HG03558 (cell line): ENCODE measurements at regions not wholly inside any gene's neighbourhood (a gene's known extent, or its start where the extent isn't known, plus 50 kb on each side); places are given as distances from the start of the nearest gene placed in this dataset.

Source experiments
- ATAC-seq: cut with Tn5 transposase; IDR thresholded peaks from one replicate; pipeline ENCODE4 v1.9.1; 2021; ENCODE audit warnings: moderate number of reproducible peaks; ENCODE audit not compliant: unreplicated experiment; ENCODE audit errors: extremely low read depth

DNA sequence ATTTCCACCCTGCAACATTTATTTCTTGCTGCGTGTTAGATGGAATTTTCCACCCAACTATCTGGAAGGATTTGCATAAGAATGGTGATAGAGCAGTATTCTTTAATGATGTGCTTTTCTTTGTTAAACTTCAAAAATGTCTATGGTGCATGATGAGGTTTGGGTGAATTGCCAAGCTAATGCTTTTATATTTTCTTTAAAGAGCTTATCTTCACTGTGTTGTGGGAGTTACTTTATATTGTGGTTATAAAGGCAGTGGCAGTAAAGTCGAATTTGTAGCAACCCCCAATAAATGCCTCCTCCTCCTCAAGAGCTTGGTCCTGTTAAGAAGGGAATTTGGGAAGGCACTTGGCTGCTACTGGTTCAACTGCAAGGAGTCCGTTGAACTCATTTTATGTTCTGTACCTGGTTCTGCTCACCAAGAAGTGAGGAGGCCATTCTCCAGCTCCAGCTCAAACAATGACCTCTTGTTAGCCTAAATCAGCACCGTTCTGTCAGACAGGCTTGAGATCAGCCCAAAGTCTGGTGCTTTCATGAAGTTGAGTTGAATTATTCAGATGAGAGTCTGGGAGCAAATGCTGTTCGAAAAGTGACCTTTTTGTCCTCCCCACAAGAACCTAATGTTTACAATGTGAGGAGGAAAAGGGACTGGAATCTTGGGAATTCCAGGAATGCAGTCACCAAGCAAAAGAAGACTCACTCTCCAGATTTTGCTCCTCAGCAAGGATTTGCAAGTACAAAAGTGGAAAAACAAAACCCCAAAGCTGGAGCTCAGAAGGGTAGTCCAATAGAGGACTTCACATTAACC, 217.0 kb downstream of the TMEM38B start:
- no peak for ATAC-seq

DNA sequence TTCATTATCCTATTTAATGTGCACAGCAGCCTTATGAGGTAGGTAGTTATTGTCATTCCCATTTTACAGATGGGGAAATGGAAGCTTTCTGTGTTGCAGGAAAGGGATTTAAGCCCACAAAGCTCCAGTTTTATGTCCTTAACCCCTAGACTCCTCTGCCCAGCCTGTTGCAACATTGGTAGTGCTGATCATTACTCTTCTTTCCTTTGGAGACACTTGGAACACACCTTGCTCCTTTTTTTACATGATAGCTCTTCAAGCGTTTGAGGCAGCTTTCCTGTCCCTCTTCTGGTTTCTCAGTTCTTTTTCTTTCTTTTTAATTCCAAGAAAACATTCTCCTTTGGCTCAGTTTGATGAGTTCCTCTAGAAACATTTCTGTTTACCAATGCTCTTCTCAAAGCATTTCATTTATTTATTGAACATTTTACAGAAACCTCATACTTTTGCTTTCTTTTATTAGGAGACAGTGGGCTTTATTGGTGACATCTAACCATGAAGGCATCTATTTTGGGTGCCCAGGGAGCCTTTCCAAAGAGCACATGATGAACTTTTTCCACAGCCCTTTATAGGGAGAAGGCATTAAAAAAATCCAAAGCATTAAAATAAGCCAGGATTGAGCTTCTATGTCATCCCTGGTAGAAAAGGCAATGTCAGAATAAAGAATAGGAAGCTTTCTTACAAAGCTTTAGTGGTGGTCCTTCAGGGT, 218.0 kb downstream of the TMEM38B start:
- no peak for ATAC-seq

DNA sequence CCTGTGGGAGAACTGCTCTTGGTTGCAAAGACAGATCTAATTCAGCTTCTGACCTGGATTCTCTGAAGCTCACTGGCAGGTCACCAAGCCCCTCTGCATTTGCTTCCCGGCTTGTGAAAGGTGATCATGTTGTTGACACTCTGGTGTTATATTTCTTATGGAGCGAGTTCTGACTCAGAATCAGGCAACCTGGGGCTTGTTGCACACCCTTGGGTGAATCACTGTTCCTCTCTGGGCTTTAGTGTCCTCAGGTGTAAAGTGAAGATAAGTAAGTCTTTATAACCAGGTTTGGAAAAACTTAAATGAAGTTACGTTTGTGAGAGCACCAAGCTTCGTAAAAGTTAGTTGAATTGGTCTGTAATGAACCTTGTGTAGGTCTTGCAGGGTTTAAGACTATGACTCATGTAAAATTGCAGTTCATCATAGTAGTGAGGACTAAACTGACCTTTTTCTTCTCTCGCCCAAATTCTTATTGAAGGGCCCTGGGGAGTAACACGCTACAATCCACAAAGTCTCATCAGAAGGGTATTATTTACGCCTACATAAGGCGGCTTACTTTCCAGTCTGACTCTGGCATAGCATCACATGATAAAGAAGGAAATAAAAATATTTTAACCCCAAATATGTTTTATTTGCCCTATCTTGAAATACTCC, 218.6 kb downstream of the TMEM38B start:
- no peak for ATAC-seq

GRCh38 chr9:105921057-105921726, 226.9 kb downstream of the TMEM38B start:
- ATAC-seq: no peak

GRCh38 chr9:105928416-105928815, 234.1 kb downstream of the TMEM38B start:
- no peak for ATAC-seq

DNA sequence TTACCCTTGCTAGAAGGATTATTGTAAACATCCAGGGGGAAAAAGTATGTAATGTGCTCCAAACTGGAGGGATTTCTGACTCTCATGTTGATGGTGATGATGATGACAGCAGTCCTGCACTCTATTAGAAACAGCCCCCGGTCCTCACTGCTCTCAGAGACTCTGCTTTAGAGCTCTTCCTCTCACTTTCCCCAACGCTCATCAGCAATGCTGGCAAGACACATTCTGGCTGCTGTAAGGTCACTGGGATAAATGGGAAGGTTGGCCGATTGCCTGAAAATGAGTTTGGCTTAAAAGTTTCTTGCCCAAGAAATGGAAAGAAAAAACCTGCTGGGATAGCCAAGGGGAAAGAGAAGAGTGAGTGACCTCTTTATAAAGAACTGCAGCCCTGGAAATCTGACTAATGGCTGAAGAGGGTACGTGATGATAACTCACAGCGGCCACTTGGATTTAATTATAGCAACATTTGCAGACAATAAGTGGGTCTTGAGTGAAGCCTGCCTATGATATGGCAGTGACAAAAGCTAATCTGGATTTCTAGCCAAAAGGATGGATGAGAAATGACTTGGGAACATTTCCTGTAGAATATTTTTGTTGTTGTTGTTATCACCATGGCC, 235.8 kb downstream of the TMEM38B start:
- ATAC-seq: no peak

DNA sequence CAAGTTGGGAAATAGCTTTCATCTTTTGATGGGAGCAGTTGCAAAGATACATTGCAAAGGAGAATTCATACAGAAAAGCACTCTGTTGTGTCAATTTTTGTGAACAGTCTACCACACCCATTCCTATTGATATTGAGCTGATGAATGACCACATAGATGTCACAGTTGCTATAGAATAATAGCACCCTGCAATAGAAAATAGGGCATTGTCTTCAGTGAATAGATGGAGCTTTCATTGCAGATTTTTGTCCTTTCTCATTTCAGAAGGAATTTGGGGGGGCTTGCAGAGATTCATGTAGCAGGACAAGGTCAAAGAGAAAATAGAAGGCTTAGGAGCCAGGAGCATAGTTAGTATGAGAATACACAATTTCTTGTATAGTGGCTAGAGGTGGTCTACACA, 237.9 kb downstream of the TMEM38B start:
- ATAC-seq: no peak

GRCh38 chr9:105950448-105950847, 256.1 kb downstream of the TMEM38B start:
- no peak for ATAC-seq

DNA sequence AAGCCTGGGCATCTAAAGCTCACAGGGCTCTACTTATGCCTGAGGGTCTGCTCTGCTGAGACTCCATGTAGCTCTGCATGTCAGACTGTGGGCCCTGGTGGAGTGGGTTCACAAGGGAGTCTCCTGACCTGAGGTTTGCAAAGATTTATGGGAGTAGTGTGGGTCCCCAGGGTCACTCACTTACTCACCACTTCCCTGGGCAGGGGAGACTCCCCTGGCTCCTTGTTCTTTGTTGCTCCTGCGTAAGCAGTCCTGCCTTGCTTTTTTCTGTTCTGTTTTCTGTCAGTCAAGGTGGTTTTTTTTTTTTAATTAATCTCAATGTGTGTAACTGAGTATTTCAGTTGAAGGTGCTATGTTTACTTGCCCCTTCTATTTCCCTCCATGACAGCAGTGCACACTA, 256.6 kb downstream of the TMEM38B start:
- no peak for ATAC-seq

- no peak for ATAC-seq
Measured at GRCh38 chr9:105954517-105954916, 260.2 kb downstream of the TMEM38B start.

DNA sequence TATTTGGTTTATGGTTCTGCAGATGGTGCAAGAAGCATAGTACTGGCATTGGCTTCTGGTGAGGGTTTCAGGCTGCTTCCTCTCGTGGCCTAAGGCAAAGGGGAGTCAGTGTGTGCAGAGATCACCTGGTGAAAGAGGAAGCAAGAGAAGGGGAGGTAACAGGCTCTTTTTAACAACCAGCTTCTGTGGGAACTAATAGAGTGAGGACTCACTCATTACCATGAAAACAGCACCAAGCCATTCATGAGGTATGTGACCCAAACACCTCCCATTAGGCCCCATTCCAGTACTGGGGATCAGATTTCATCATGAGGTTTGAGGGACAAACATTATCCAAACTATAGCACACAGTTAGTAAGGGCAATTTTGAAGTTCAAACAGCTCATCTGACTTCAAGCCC, 263.5 kb downstream of the TMEM38B start:
- no peak for ATAC-seq

GRCh38 chr9:105958587-105958986, 264.2 kb downstream of the TMEM38B start:
- no peak for ATAC-seq

- ATAC-seq: no peak
Measured at GRCh38 chr9:105959531-105959930, 265.2 kb downstream of the TMEM38B start.

GRCh38 chr9:105963343-105964099, 269.2 kb downstream of the TMEM38B start:
- ATAC-seq: no peak

DNA sequence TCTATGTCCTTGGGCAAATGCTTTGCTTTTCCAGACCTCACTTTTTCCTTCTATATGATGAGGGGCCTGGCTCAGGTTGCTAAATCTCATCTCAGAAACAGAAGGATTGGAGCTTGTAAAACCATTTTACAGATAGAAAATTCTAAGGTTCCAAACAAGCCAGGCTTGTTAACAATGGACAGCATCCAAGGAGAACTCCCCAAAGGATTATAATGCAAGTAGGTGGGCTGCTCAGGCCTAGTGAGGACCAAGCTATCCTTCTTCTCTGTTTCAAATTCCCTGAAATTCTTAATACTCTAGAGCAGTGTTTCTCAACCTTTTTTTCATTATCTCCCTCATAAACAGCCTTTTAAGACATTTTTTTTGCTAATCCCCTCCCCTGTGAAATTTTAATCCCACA, 269.8 kb downstream of the TMEM38B start:
- no peak for ATAC-seq

DNA sequence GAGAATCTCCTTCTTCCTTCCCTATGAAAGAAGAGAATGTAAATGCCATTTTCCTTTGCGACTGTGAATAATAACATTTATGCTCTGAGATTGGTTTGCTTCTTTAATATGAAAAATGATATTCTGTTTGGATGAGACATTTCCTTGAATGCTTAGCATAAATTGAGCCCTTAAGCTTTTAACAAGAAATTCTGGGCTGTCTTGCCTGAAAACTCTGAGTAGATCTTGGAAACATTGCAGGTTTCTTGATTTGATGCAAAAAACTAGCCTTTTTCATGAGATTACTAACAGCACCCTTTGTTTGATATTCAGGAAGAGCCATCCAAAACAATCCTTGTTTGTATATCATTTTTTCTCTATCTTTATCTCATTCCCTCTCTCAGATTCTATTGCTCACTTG, 272.5 kb downstream of the TMEM38B start:
- no peak for ATAC-seq

GRCh38 chr9:105967248-105967647, 272.9 kb downstream of the TMEM38B start:
- ATAC-seq: no peak

DNA sequence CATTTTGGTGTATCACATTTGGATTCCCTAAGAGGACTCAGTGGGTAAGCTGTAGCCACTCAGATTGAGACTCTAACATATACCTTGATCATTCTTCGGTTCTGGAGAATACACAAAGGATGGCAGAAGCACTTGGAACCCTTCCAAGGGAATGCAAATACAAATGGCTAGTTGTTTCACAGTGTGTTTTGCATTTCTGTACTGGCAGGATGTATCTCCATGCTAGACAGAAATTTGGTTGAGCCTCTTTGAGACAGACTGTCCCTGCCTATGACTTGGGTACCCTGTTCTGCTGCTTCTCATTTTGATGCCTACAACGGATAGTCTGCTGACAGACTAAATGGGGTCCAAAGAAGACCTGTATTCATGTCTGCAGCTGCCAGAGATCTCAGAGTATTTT, 273.5 kb downstream of the TMEM38B start:
- ATAC-seq: no peak

DNA sequence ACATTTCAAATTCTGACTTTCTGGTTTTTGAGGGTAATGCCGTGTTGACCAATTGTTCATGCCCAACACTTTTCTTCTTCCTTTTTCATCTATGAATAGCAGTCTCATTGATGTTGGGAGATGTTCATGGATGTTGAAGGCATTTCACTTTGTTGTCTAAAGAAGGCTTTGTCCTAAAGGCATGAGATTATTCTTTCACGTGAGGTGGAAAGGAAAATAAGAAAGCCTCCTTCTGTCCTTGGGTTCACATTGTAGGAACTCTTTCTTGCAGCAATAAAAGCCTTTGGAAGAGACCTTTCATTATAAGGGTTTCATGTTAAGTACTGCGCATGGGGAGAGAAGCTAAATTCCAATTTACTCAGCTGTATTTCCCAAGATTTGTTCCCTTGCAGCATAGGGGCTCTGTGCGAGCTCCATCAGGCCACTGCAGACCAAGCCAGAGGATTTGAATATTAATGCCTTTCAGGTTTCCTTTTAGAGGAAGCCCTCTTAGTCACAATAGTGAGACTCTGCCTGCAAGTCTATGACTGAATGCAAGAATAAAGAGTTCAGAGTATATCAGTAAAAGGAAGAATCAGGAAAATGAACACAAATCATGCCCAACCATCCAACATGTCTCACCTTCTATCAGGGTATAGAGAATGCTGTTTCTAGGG, 274.6 kb downstream of the TMEM38B start:
- ATAC-seq: no peak
